Transverse colon (tissue), 4 donors: ENCODE measurements at regions not wholly inside any gene's neighbourhood (a gene's known extent, or its start where the extent isn't known, plus 50 kb on each side); places are given as distances from the start of the nearest gene placed in this dataset.
"Not testable (repeated sequence)": the region's sequence is repeated elsewhere in the genome, so short reads cannot be mapped to it uniquely, and the experiment has no call there.

Experiments used
- DNase-seq: peaks from one replicate; pipeline ENCODE4 v3.0.0-alpha.2; 2019
- H3K27ac ChIP-seq, 4 donors: fragments of 200-600 bp; sonication (generic); 2 replicates each; pipeline ENCODE4 v1.5.1; 2016 to 2018; ENCODE audit warnings: inconsistent platforms in 4 of 4
- H3K27me3 ChIP-seq: fragments of 200-600 bp; sonication (generic); 2 replicates; pipeline ENCODE4 v1.5.1; 2017; ENCODE audit warnings: inconsistent platforms
- H3K36me3 ChIP-seq, 4 donors: fragments of 200-600 bp; sonication (generic); 2 replicates each; pipeline ENCODE4 v1.5.1; 2017 to 2019; ENCODE audit warnings: inconsistent platforms in 4 of 4
- H3K4me1 ChIP-seq, 4 donors: fragments of 200-600 bp; sonication (generic); 2 replicates each; pipeline ENCODE4 v1.5.1; 2017 to 2020; ENCODE audit warnings: inconsistent platforms in 4 of 4
- H3K4me3 ChIP-seq, 4 donors: fragments of 200-600 bp; sonication (generic); 1 replicate in 1 of 4; 2 replicates in 3 of 4; pipeline versions ENCODE4 v1.5.1 to v1.6.1; 2017 to 2019; ENCODE audit warnings: inconsistent platforms in 4 of 4
- H3K9me3 ChIP-seq, 2 donors: fragments of 200-600 bp; sonication (generic); 2 replicates each; pipeline ENCODE4 v1.5.1; 2017 to 2019; ENCODE audit warnings: inconsistent platforms in 2 of 2
- CTCF ChIP-seq, 5 experiments: fragments of 200-600 bp in 3 of 5; fragments of 450-650 bp in 2 of 5; sonication (generic) in 3 of 5; IDR thresholded peaks; 1 replicate in 2 of 5; 2 replicates in 3 of 5; pipeline ENCODE4 v1.5.1; 2016 to 2017; ENCODE audit warnings: antibody characterized with exemption in 5 of 5, inconsistent platforms in 3 of 5, mild to moderate bottlenecking in 2 of 5, moderate library complexity in 1 of 5
- EP300 ChIP-seq: sonication (generic); formaldehyde crosslinking; IDR thresholded peaks from one replicate; pipeline ENCODE4 v1.6.1; 2017; ENCODE audit warnings: antibody characterized with exemption, low read depth
- POLR2A ChIP-seq: fragments of 450-650 bp; IDR thresholded peaks from one replicate; pipeline ENCODE4 v1.6.1; 2016; ENCODE audit warnings: antibody characterized with exemption, mild to moderate bottlenecking, moderate library complexity
- POLR2AphosphoS5 ChIP-seq, 3 donors: sonication (generic); formaldehyde crosslinking; IDR thresholded peaks; one replicate each; pipeline ENCODE4 v1.6.1; 2016; ENCODE audit warnings: antibody characterized with exemption in 3 of 3
- WGBS, 2 donors: methylation state at CpG; one replicate each; pipeline ENCODE4 v1.1.5; 2018; ENCODE audit warnings: low coverage in 1 of 2; 5-methylcytosine and 5-hydroxymethylcytosine counted together
- in situ Hi-C, 4 donors: fragments of 200-750 bp; cut with MboI; loops; one replicate each; pipeline versions ENCODE4 v1.15.0 to v1.15.1; 2017; ENCODE audit warnings: low sequenced_read_pairs in 3 of 4, low pct_ligation_motif_present in 1 of 4, low pct_unique_long_range_greater_than_20kb in 1 of 4
- intact Hi-C: fragments of 100-400 bp; cut with DNase I; formaldehyde crosslinking; loops from one replicate; pipeline ENCODE4 v1.15.1; 2023; ENCODE audit warnings: low total_unique reads

- intact Hi-C loops (no loop called here), in situ Hi-C loops (loop anchor here in 1 of 4 donors (25.0 kb wide), 1 partner anchor 202 kb away; no protein-coding TSS in a partner anchor)
- Histone ChIP-seq H3K27ac (no peak overlapping the region), H3K9me3 (no peaks in the 10 kb centered on the region), H3K36me3 (no peaks in the 10 kb centered on the region), H3K27me3 (no peaks in the 10 kb centered on the region), H3K4me3 (no peak overlapping the region), H3K4me1 (no peaks in the 10 kb centered on the region)
- TF ChIP-seq POLR2A = no peak
- TF ChIP-seq EP300 = no peak
- TF ChIP-seq CTCF (IDR thresholded peaks at IDR 0.05) = no peak
- no peak for TF ChIP-seq POLR2AphosphoS5 (IDR thresholded peaks at IDR 0.05)
- DNase-seq = no peak
These were observed 57.7 kb downstream of the RAD51AP2 start for GRCh38 chr2:17460371-17461086.

GRCh38 chr2:17455343-17455742 is 62.9 kb downstream of the RAD51AP2 start:
- DNase-seq = no peak
- Histone ChIP-seq H3K4me1 (no peaks in the 10 kb centered on the region), H3K27me3 (no peaks in the 10 kb centered on the region), H3K4me3 (no peak overlapping the region), H3K36me3 (no peaks in the 10 kb centered on the region), H3K27ac (no peak overlapping the region), H3K9me3 (no peaks in the 10 kb centered on the region)
- intact Hi-C loops = no loop called here
- TF ChIP-seq POLR2A = no peak
- no peak for TF ChIP-seq POLR2AphosphoS5 (IDR thresholded peaks at IDR 0.05)
- no peak for TF ChIP-seq CTCF (IDR thresholded peaks at IDR 0.05)
- TF ChIP-seq EP300 = no peak
- 67 to 72% methylated on average over 2 of the region's 2 CpGs for WGBS, 2 donors
- in situ Hi-C loops = loop anchor here in 1 of 4 donors (25.0 kb wide), 1 partner anchor 207 kb away; no protein-coding TSS in a partner anchor

- intact Hi-C loops, H3K27ac ChIP-seq, H3K4me1 ChIP-seq, H3K4me3 ChIP-seq, H3K9me3 ChIP-seq, in situ Hi-C loops, DNase-seq, H3K36me3 ChIP-seq, H3K27me3 ChIP-seq: not testable (repeated sequence)
- WGBS, 2 donors = 79 to 100% methylated on average over 1 to 3 of the region's 3 CpGs
These were observed 72.0 kb downstream of the RAD51AP2 start for GRCh38 chr2:17446191-17446590.

- Histone ChIP-seq H3K27ac (no peak overlapping the region), H3K4me3 (no peak overlapping the region), H3K36me3 (no peaks in the 10 kb centered on the region), H3K4me1 (no peaks in the 10 kb centered on the region), H3K9me3 (no peaks in the 10 kb centered on the region), H3K27me3 (no peaks in the 10 kb centered on the region)
- no peak for DNase-seq
- TF ChIP-seq CTCF (IDR thresholded peaks at IDR 0.05) (no peak), POLR2AphosphoS5 (IDR thresholded peaks at IDR 0.05) (no peak), POLR2A (no peak), EP300 (no peak)
- WGBS, 2 donors = 100% methylated on average over 1 of the region's 1 CpG; no CpG with 5 or more reads in 1 of the 2 donors
- in situ Hi-C loops (no loop called here), intact Hi-C loops (no loop called here)
These were observed 72.5 kb downstream of the RAD51AP2 start for GRCh38 chr2:17445744-17446143.

GRCh38 chr2:17442334-17442733 is 75.9 kb downstream of the RAD51AP2 start:
- H3K9me3 ChIP-seq = no peaks in the 10 kb centered on the region
- no peaks in the 10 kb centered on the region for H3K4me1 ChIP-seq
- 76 to 88% methylated on average over 2 of the region's 2 CpGs for WGBS, 2 donors
- H3K27ac ChIP-seq = no peak overlapping the region
- TF ChIP-seq CTCF (IDR thresholded peaks at IDR 0.05) = no peak
- no peak for TF ChIP-seq POLR2A
- TF ChIP-seq POLR2AphosphoS5 (IDR thresholded peaks at IDR 0.05) = no peak
- TF ChIP-seq EP300 = no peak
- no peak overlapping the region for H3K4me3 ChIP-seq
- intact Hi-C loops = no loop called here
- in situ Hi-C loops = no loop called here
- DNase-seq = no peak
- no peaks in the 10 kb centered on the region for H3K36me3 ChIP-seq
- no peaks in the 10 kb centered on the region for H3K27me3 ChIP-seq
